ENCODE measurements at regions not wholly inside any gene's neighbourhood (a gene's known extent, or its start where the extent isn't known, plus 50 kb on each side); places are given as distances from the start of the nearest gene placed in this dataset.

- H3K27ac Mint-ChIP-seq = no peak overlapping the region
- H3K4me1 Mint-ChIP-seq = no peaks in the 10 kb centered on the region
- peaks cover 3% of the 10 kb centered on the region for H3K27me3 Mint-ChIP-seq (ENCODE audit: low read depth)
- no peak overlapping the region for H3K4me3 Mint-ChIP-seq
- H3K9me3 Mint-ChIP-seq = no peaks in the 10 kb centered on the region
- no peaks in the 10 kb centered on the region for H3K36me3 Mint-ChIP-seq (ENCODE audit: low read depth)
- TF ChIP-seq CTCF (IDR thresholded peaks at IDR 0.05; ENCODE audit: unreplicated experiment in 3 of 3) = no peak
Measured at GRCh38 chr6:68043122-68043398, 592.0 kb upstream of the ADGRB3 start.

GRCh38 chr6:68042339-68043121 is 592.6 kb upstream of the ADGRB3 start:
- Mint-ChIP-seq H3K9me3 (no peaks in the 10 kb centered on the region), H3K4me3 (no peak overlapping the region), H3K4me1 (no peaks in the 10 kb centered on the region), H3K27me3 (ENCODE audit: low read depth) (peaks cover 3% of the 10 kb centered on the region), H3K27ac (no peak overlapping the region), H3K36me3 (ENCODE audit: low read depth) (no peaks in the 10 kb centered on the region)
- no peak for TF ChIP-seq CTCF (IDR thresholded peaks at IDR 0.05; ENCODE audit: unreplicated experiment in 3 of 3)

GRCh38 chr6:68040780-68041179 is 594.3 kb upstream of the ADGRB3 start:
- Mint-ChIP-seq H3K27me3 (ENCODE audit: low read depth) (peaks cover 3% of the 10 kb centered on the region), H3K36me3 (ENCODE audit: low read depth) (no peaks in the 10 kb centered on the region), H3K4me1 (no peaks in the 10 kb centered on the region), H3K9me3 (no peaks in the 10 kb centered on the region), H3K4me3 (peak overlapping the region; percentile 63 to 82 (median 76)), H3K27ac (peak overlapping the region; percentile 70 to 77 (median 74))
- TF ChIP-seq CTCF (IDR thresholded peaks at IDR 0.05; ENCODE audit: unreplicated experiment in 3 of 3) = no peak

- Mint-ChIP-seq H3K27ac (peak overlapping the region; percentile 70 to 77 (median 74)), H3K36me3 (ENCODE audit: low read depth) (no peaks in the 10 kb centered on the region), H3K4me3 (peak overlapping the region; percentile 63 to 82 (median 76)), H3K4me1 (no peaks in the 10 kb centered on the region), H3K27me3 (ENCODE audit: low read depth) (peaks cover 3% of the 10 kb centered on the region), H3K9me3 (peaks cover 2% of the 10 kb centered on the region)
- no peak for TF ChIP-seq CTCF (IDR thresholded peaks at IDR 0.05; ENCODE audit: unreplicated experiment in 3 of 3)
Measured at GRCh38 chr6:68040312-68040778, 594.7 kb upstream of the ADGRB3 start.

- Mint-ChIP-seq H3K4me1 (no peaks in the 10 kb centered on the region), H3K36me3 (ENCODE audit: low read depth) (no peaks in the 10 kb centered on the region), H3K27ac (peak overlapping the region; percentile 70 to 77 (median 74)), H3K4me3 (peak overlapping the region; percentile 63 to 82 (median 76)), H3K27me3 (ENCODE audit: low read depth) (peaks cover 3% of the 10 kb centered on the region), H3K9me3 (peaks cover 4% of the 10 kb centered on the region)
- TF ChIP-seq CTCF (IDR thresholded peaks at IDR 0.05; ENCODE audit: unreplicated experiment in 3 of 3) = no peak
Measured at GRCh38 chr6:68039641-68040311, 595.3 kb upstream of the ADGRB3 start.

All from nephron (organoid).